T-cell (primary cell): ENCODE measurements at regions not wholly inside any gene's neighbourhood (a gene's known extent, or its start where the extent isn't known, plus 50 kb on each side); places are given as distances from the start of the nearest gene placed in this dataset.
A peak's percentile ranks its signal among the peaks of the same experiment; 100 is the strongest.

Experiments
- ATAC-seq, 4 experiments: fragments of 200-7000 bp in 3 of 4; fragments of 150-1000 bp in 1 of 4; cut with Tn5 transposase; replicated peaks in 1 of 4; 1 replicate in 3 of 4; 2 replicates in 1 of 4; pipeline ENCODE4 v1.10.0; 2021; ENCODE audit warnings: moderate library complexity in 3 of 4, mild to moderate bottlenecking in 2 of 4, moderate number of reproducible peaks in 1 of 4
- CTCF ChIA-PET, 2 donors: fragments of 300-600 bp; sonication (Branson Sonifier 250); formaldehyde crosslinking; loops; one replicate each; lab custom pipeline; 2022; ENCODE audit warnings: antibody characterized with exemption in 2 of 2; lab: Charles Lee
- POLR2A ChIA-PET, 2 donors: fragments of 300-600 bp; sonication (Branson Sonifier 250); formaldehyde crosslinking; loops; one replicate each; lab custom pipeline; 2022; ENCODE audit warnings: antibody characterized with exemption in 2 of 2; lab: Charles Lee
- DNase-seq, 35 experiments: peaks; one replicate each; pipeline versions ENCODE4 v3.0.0 to v3.0.0-alpha.2; 2013 to 2023
- H3K27ac ChIP-seq: one replicate; pipeline ENCODE4 v1.5.1; 2013; ENCODE audit warnings: low read length
- H3K27me3 ChIP-seq, 2 experiments: replicated peaks in 1 of 2; 1 replicate in 1 of 2; 2 replicates in 1 of 2; pipeline versions ENCODE4 v1.6.1 to v1.7.0; 2013; ENCODE audit warnings: low read length in 1 of 2, mixed read lengths in 1 of 2; ENCODE audit not compliant: control insufficient read depth in 2 of 2, insufficient read depth in 2 of 2; ENCODE audit errors: extremely low read depth in 1 of 2
- H3K36me3 ChIP-seq, 2 donors: 1 replicate in 1 of 2; 2 replicates in 1 of 2; pipeline versions ENCODE4 v1.6.1 to v1.7.0; 2013; ENCODE audit warnings: low read length in 1 of 2; ENCODE audit not compliant: control insufficient read depth in 2 of 2, insufficient read depth in 1 of 2; ENCODE audit errors: extremely low read depth in 1 of 2
- H3K4me1 ChIP-seq, 2 experiments: 1 replicate in 1 of 2; 2 replicates in 1 of 2; pipeline versions ENCODE4 v1.6.1 to v1.7.0; 2013; ENCODE audit warnings: low read length in 2 of 2, mixed read lengths in 1 of 2; ENCODE audit not compliant: insufficient read depth in 2 of 2, control insufficient read depth in 1 of 2; ENCODE audit errors: extremely low read depth in 1 of 2
- H3K4me3 ChIP-seq, 2 donors: 1 replicate in 1 of 2; 2 replicates in 1 of 2; pipeline versions ENCODE4 v1.5.1 to v1.7.0; 2013; ENCODE audit warnings: mild to moderate bottlenecking in 2 of 2, low read length in 1 of 2, moderate library complexity in 1 of 2; ENCODE audit not compliant: control insufficient read depth in 1 of 2; ENCODE audit errors: extremely low read depth in 1 of 2
- H3K9me3 ChIP-seq: 2 replicates; pipeline ENCODE4 v1.7.0; 2013
- H3K27ac Mint-ChIP-seq, 2 donors: one replicate each; pipeline ENCODE4 v1.8.0; 2020 to 2021; ENCODE audit warnings: mild to moderate bottlenecking in 2 of 2, mixed read lengths in 2 of 2
- H3K27me3 Mint-ChIP-seq, 2 donors: one replicate each; pipeline ENCODE4 v1.8.0; 2021 to 2022; ENCODE audit warnings: mixed read lengths in 2 of 2
- H3K36me3 Mint-ChIP-seq: one replicate; pipeline ENCODE4 v1.8.0; 2021; ENCODE audit warnings: mixed read lengths
- H3K4me1 Mint-ChIP-seq, 3 donors: one replicate each; pipeline ENCODE4 v1.8.0; 2020 to 2022; ENCODE audit warnings: mixed read lengths in 3 of 3, mild to moderate bottlenecking in 1 of 3
- H3K4me3 Mint-ChIP-seq, 3 donors: one replicate each; pipeline ENCODE4 v1.8.0; 2020 to 2022; ENCODE audit warnings: mild to moderate bottlenecking in 3 of 3, mixed read lengths in 3 of 3, moderate library complexity in 3 of 3
- H3K9me3 Mint-ChIP-seq, 3 donors: one replicate each; pipeline ENCODE4 v1.8.0; 2020 to 2022; ENCODE audit warnings: mixed read lengths in 3 of 3
- WGBS: methylation state at CpG from one replicate; pipeline ENCODE4 v1.1.5; 2013; ENCODE audit warnings: missing lambda C conversion rate; ENCODE audit not compliant: insufficient coverage; 5-methylcytosine and 5-hydroxymethylcytosine counted together

DNA sequence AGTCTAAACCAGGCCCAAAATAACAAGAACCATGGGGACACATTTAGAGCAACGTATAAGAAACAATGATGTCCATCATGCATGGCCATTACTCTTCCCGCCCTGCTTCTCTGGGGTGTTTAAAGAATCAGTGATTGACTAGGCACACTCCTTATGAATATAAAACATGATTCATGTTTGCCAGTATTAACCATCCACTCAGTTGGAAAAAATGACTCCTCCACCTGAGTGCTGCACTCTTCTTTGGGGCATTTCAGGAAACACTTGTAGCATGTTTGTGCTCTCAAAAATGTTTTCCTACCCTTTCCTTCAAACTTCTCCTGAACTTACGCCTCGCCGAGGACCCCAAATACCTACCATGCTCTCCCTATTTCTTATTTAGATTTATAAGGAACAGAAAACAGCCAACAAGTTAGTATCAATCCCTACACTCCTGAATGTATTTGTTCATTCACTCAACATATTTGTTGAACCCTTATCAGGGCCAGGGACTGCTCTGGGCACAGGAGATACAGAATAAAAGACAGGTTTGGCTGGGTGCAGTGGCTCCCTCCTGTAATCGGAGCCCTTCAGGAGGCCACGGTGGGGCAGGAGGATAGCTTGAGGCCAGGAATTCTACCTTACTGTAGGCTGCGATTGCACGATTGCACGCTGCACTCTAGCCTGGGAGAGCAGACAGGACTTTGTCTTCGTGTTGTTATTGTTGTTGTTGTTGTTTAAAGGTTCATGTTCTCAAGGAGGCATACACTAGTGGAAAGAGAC lies 137.0 kb downstream of the TMCO5A start:
- peaks cover 3 to 13% of the 10 kb centered on the region in 2 experiments for H3K4me1 ChIP-seq
- 95% methylated on average over 4 of the region's 11 CpGs for WGBS
- no peak for ATAC-seq
- H3K4me3 ChIP-seq: no peak overlapping the region
- ChIA-PET CTCF (no interaction called here), POLR2A (no interaction called here)
- Mint-ChIP-seq H3K9me3 (no peaks in the 10 kb centered on the region), H3K27me3 (peaks cover 49 to 62% of the 10 kb centered on the region in 2 donors), H3K27ac (no peak overlapping the region), H3K4me3 (peak overlapping the region in 1 of 3 donors; percentile 60), H3K4me1 (peaks cover 5 to 29% (median 24%) of the 10 kb centered on the region in 3 donors), H3K36me3 (no peaks in the 10 kb centered on the region)
- H3K27me3 ChIP-seq: peaks cover 0 to 18% of the 10 kb centered on the region in 2 experiments
- no peaks in the 10 kb centered on the region for H3K36me3 ChIP-seq
- H3K27ac ChIP-seq: no peak overlapping the region
- no peaks in the 10 kb centered on the region for H3K9me3 ChIP-seq
- no peak for DNase-seq

DNA sequence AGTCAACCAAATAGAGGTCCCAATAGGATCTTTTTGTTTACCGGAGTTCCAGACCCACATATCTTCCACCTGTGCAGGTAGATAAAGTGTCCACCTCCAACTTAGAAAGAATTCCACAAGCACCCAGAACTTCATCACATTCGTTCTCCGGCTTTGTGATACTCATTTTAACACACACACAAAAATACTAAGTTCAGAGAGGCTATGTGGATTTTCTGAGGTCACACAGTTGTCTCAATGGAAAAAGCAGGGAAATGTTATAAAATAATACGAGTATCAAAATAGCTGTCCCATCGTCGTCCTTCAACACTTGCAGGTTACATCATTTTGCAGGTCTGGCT lies 137.5 kb downstream of the TMCO5A start:
- no peak overlapping the region for H3K4me3 ChIP-seq
- Mint-ChIP-seq H3K36me3 (no peaks in the 10 kb centered on the region), H3K4me1 (peaks cover 5 to 29% (median 24%) of the 10 kb centered on the region in 3 donors), H3K27me3 (peaks cover 49 to 62% of the 10 kb centered on the region in 2 donors), H3K9me3 (no peaks in the 10 kb centered on the region), H3K27ac (no peak overlapping the region), H3K4me3 (peak overlapping the region; percentile 3 to 60 (median 60))
- no CpG with 5 or more reads among the region's 6 CpGs for WGBS
- peaks cover 3 to 13% of the 10 kb centered on the region in 2 experiments for H3K4me1 ChIP-seq
- POLR2A ChIA-PET: no interaction called here
- no peaks in the 10 kb centered on the region for H3K36me3 ChIP-seq
- CTCF ChIA-PET: no interaction called here
- peaks cover 0 to 18% of the 10 kb centered on the region in 2 experiments for H3K27me3 ChIP-seq
- DNase-seq: no peak
- no peak for ATAC-seq
- H3K9me3 ChIP-seq: no peaks in the 10 kb centered on the region
- no peak overlapping the region for H3K27ac ChIP-seq

DNA sequence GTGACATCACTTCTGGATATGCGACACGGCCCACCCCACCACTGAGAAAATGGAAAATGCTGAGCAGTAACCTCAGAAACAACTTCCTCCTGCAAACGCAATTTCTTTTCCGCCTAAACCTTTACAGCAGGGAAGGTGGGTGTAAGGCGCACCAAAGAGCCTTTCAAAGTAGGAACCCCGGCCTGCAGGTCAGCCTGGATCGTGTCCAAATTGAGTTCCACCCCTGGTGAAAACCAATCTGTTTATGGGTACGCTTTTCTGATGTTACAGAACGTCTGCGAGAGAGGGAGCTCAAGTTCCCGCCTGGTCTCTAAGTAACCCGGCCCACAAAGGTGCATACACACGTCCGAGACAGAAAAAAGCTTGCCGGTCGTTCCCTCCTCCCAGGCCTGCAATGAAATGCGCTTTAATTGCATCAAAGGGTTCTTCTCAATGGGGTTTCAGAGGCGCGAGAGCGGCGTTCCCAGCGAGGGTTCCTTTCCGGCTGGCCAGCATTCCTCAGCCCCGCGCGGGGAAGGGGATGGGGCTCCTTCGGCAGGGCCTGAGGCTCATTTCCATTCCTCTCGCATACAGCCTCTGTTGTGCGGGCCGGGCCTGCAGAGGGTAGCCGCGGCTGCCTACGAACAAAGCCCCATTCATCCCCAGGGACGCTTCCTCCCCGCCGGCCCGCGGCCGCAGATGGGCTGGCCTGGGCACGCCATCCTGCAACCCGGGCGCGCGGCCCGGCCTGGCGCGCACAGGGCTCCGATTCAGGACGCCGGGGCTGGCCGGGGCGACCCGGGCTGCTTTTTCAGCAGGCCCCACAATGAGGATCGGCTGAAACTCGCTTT lies 138.1 kb downstream of the TMCO5A start:
- WGBS: 3% methylated on average over 54 of the region's 55 CpGs
- Mint-ChIP-seq H3K27me3 (peaks cover 45 to 62% of the 10 kb centered on the region in 2 donors), H3K9me3 (no peaks in the 10 kb centered on the region), H3K4me3 (peak overlapping the region; percentile 47 to 60 (median 60)), H3K36me3 (no peaks in the 10 kb centered on the region), H3K27ac (no peak overlapping the region), H3K4me1 (peaks cover 5 to 29% (median 24%) of the 10 kb centered on the region in 3 donors)
- H3K27me3 ChIP-seq: peaks cover 0 to 18% of the 10 kb centered on the region in 2 experiments
- POLR2A ChIA-PET: no interaction called here
- peak in 3 of 4 experiments; percentile 22 to 44 (median 36) for ATAC-seq
- H3K9me3 ChIP-seq: no peaks in the 10 kb centered on the region
- peak in 7 of 35 experiments; percentile 1 to 28 (median 3) for DNase-seq
- H3K4me1 ChIP-seq: peaks cover 3 to 13% of the 10 kb centered on the region in 2 experiments
- CTCF ChIA-PET: no interaction called here
- no peaks in the 10 kb centered on the region for H3K36me3 ChIP-seq
- no peak overlapping the region for H3K27ac ChIP-seq
- H3K4me3 ChIP-seq: peak overlapping the region in 1 of 2 donors; percentile 74

- peak overlapping the region; percentile 18 to 60 (median 31) for H3K4me3 Mint-ChIP-seq
- H3K27ac ChIP-seq: no peak overlapping the region
- H3K36me3 ChIP-seq: no peaks in the 10 kb centered on the region
- ATAC-seq (no peak), DNase-seq (no peak)
- H3K9me3 Mint-ChIP-seq: no peaks in the 10 kb centered on the region
- peaks cover 40 to 58% of the 10 kb centered on the region in 2 donors for H3K27me3 Mint-ChIP-seq
- H3K4me3 ChIP-seq: peak overlapping the region in 1 of 2 donors; percentile 74
- 40% methylated on average over 13 of the region's 19 CpGs for WGBS
- no peaks in the 10 kb centered on the region for H3K9me3 ChIP-seq
- H3K4me1 Mint-ChIP-seq: peaks cover 5 to 29% (median 22%) of the 10 kb centered on the region in 3 donors
- CTCF ChIA-PET: no interaction called here
- peak overlapping the region in 1 of 2 donors; percentile 10 for H3K27ac Mint-ChIP-seq
- H3K36me3 Mint-ChIP-seq: no peaks in the 10 kb centered on the region
- H3K27me3 ChIP-seq: peaks cover 0 to 18% of the 10 kb centered on the region in 2 experiments
- H3K4me1 ChIP-seq: peaks cover 3 to 13% of the 10 kb centered on the region in 2 experiments
- POLR2A ChIA-PET: interaction anchor here in 1 of 2 donors (0.6 kb wide), 1 partner anchor 976 kb away, joined by 4 read pairs; no protein-coding TSS in a partner anchor
Observed at GRCh38 chr15:38073178-38073946, 138.9 kb downstream of the TMCO5A start.

DNA sequence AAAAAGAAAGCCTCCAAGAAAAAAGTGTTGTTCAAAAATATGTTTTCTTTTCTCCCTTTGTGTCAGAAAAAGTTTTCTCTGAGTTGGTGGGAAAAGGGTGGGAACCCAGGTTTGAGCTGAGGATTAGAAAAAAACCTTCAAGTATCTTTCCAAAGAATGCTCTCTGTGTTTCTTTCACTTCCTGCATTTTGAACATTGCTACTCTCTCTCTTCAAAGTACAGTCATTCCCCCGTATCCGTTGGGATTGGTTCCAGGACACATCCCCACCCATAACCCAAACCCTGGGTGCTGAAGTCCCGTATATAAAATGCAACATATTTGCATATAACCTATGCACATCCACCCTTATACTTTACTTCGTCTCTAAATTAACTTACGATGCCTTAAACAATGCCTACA lies 139.6 kb downstream of the TMCO5A start:
- Histone ChIP-seq H3K36me3 (no peaks in the 10 kb centered on the region), H3K4me1 (peaks cover 3 to 10% of the 10 kb centered on the region in 2 experiments), H3K9me3 (no peaks in the 10 kb centered on the region), H3K27me3 (peaks cover 0 to 18% of the 10 kb centered on the region in 2 experiments), H3K4me3 (no peak overlapping the region), H3K27ac (no peak overlapping the region)
- POLR2A ChIA-PET: interaction anchor here in 1 of 2 donors (0.6 kb wide), 1 partner anchor 975 kb away, joined by 4 read pairs; no protein-coding TSS in a partner anchor
- CTCF ChIA-PET: no interaction called here
- Mint-ChIP-seq H3K9me3 (no peaks in the 10 kb centered on the region), H3K27ac (no peak overlapping the region), H3K36me3 (no peaks in the 10 kb centered on the region), H3K4me3 (peak overlapping the region in 1 of 3 donors; percentile 60), H3K27me3 (peaks cover 42 to 54% of the 10 kb centered on the region in 2 donors), H3K4me1 (peaks cover 2 to 25% (median 18%) of the 10 kb centered on the region in 3 donors)
- 89% methylated on average over 3 of the region's 5 CpGs for WGBS
- DNase-seq (no peak), ATAC-seq (no peak)
